HEK293 (cell line): ENCODE measurements at regions not wholly inside any gene's neighbourhood (a gene's known extent, or its start where the extent isn't known, plus 50 kb on each side); places are given as distances from the start of the nearest gene placed in this dataset.

ENCODE experiments used
- GLIS1 ChIP-seq: fragments of 450-650 bp; formaldehyde crosslinking; IDR thresholded peaks from 2 replicates; pipeline ENCODE4 v1.5.1; 2016; ENCODE audit warnings: missing biosample characterization, missing genetic modification characterization
- PRDM1 ChIP-seq: fragments of 450-650 bp; formaldehyde crosslinking; IDR thresholded peaks from 2 replicates; pipeline ENCODE4; 2016; ENCODE audit warnings: missing biosample characterization, missing genetic modification characterization
- ZNF354C ChIP-seq: fragments of 450-650 bp; formaldehyde crosslinking; IDR thresholded peaks from 2 replicates; pipeline ENCODE4 v1.5.1; 2016; ENCODE audit warnings: missing biosample characterization, missing genetic modification characterization, low read depth, borderline replicate concordance
- ZNF768 ChIP-seq: fragments of 450-650 bp; formaldehyde crosslinking; IDR thresholded peaks from 2 replicates; pipeline ENCODE4 v1.5.1; 2018; ENCODE audit warnings: missing biosample characterization, mild to moderate bottlenecking, missing genetic modification characterization
- TF ChIP-seq, protein P1 (sequence below): fragments of 450-650 bp; formaldehyde crosslinking; IDR thresholded peaks from 2 replicates; pipeline ENCODE4 v1.5.1; 2016; ENCODE audit warnings: missing biosample characterization, missing genetic modification characterization
- TF ChIP-seq, protein P2 (sequence below): fragments of 450-650 bp; formaldehyde crosslinking; IDR thresholded peaks from 2 replicates; pipeline ENCODE4 v1.5.1; 2016; ENCODE audit warnings: missing biosample characterization, missing genetic modification characterization
- TF ChIP-seq, protein P3 (sequence below): fragments of 450-650 bp; formaldehyde crosslinking; IDR thresholded peaks from 2 replicates; pipeline ENCODE4 v1.5.1; 2017; ENCODE audit warnings: missing biosample characterization, missing genetic modification characterization
- TF ChIP-seq, protein P4 (sequence below): fragments of 450-650 bp; formaldehyde crosslinking; IDR thresholded peaks from 2 replicates; pipeline ENCODE4 v1.5.1; 2016; ENCODE audit warnings: missing biosample characterization, missing genetic modification characterization, low read depth
- TF ChIP-seq, protein P5 (sequence below): fragments of 450-650 bp; formaldehyde crosslinking; IDR thresholded peaks from 2 replicates; pipeline ENCODE4 v1.5.1; 2016; ENCODE audit warnings: missing biosample characterization, missing genetic modification characterization

DNA sequence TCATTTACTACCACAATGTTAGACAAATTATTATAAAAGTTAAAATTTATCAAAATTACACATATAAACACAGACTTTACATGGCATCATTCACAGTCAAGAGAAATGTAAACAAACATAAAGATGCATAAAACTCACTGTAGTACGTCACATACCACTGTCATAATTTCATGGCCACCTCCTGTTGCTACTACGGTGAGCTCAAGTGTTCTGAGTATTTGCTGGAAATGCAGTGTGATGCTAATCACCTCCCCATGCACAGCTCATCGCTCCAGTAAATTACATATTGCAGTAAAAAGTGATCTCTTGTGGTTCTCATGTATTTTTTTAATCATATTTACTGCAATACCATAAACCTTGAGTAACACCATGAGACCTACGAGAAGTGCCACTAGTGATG is 247.7 kb upstream of the SFSWAP start:
- TF ChIP-seq, protein P1, sequence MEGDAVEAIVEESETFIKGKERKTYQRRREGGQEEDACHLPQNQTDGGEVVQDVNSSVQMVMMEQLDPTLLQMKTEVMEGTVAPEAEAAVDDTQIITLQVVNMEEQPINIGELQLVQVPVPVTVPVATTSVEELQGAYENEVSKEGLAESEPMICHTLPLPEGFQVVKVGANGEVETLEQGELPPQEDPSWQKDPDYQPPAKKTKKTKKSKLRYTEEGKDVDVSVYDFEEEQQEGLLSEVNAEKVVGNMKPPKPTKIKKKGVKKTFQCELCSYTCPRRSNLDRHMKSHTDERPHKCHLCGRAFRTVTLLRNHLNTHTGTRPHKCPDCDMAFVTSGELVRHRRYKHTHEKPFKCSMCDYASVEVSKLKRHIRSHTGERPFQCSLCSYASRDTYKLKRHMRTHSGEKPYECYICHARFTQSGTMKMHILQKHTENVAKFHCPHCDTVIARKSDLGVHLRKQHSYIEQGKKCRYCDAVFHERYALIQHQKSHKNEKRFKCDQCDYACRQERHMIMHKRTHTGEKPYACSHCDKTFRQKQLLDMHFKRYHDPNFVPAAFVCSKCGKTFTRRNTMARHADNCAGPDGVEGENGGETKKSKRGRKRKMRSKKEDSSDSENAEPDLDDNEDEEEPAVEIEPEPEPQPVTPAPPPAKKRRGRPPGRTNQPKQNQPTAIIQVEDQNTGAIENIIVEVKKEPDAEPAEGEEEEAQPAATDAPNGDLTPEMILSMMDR (tag by site-specific recombination), result no peak
- TF ChIP-seq PRDM1 (tag by site-specific recombination) (no peak), GLIS1 (no peak), ZNF354C (tag by site-specific recombination) (no peak), ZNF768 (tag by site-specific recombination) (no peak)
- TF ChIP-seq, protein P2, sequence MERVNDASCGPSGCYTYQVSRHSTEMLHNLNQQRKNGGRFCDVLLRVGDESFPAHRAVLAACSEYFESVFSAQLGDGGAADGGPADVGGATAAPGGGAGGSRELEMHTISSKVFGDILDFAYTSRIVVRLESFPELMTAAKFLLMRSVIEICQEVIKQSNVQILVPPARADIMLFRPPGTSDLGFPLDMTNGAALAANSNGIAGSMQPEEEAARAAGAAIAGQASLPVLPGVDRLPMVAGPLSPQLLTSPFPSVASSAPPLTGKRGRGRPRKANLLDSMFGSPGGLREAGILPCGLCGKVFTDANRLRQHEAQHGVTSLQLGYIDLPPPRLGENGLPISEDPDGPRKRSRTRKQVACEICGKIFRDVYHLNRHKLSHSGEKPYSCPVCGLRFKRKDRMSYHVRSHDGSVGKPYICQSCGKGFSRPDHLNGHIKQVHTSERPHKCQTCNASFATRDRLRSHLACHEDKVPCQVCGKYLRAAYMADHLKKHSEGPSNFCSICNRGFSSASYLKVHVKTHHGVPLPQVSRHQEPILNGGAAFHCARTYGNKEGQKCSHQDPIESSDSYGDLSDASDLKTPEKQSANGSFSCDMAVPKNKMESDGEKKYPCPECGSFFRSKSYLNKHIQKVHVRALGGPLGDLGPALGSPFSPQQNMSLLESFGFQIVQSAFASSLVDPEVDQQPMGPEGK, result no peak
- TF ChIP-seq, protein P3, sequence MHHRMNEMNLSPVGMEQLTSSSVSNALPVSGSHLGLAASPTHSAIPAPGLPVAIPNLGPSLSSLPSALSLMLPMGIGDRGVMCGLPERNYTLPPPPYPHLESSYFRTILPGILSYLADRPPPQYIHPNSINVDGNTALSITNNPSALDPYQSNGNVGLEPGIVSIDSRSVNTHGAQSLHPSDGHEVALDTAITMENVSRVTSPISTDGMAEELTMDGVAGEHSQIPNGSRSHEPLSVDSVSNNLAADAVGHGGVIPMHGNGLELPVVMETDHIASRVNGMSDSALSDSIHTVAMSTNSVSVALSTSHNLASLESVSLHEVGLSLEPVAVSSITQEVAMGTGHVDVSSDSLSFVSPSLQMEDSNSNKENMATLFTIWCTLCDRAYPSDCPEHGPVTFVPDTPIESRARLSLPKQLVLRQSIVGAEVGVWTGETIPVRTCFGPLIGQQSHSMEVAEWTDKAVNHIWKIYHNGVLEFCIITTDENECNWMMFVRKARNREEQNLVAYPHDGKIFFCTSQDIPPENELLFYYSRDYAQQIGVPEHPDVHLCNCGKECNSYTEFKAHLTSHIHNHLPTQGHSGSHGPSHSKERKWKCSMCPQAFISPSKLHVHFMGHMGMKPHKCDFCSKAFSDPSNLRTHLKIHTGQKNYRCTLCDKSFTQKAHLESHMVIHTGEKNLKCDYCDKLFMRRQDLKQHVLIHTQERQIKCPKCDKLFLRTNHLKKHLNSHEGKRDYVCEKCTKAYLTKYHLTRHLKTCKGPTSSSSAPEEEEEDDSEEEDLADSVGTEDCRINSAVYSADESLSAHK (tag by site-specific recombination), result no peak
- TF ChIP-seq, protein P4, sequence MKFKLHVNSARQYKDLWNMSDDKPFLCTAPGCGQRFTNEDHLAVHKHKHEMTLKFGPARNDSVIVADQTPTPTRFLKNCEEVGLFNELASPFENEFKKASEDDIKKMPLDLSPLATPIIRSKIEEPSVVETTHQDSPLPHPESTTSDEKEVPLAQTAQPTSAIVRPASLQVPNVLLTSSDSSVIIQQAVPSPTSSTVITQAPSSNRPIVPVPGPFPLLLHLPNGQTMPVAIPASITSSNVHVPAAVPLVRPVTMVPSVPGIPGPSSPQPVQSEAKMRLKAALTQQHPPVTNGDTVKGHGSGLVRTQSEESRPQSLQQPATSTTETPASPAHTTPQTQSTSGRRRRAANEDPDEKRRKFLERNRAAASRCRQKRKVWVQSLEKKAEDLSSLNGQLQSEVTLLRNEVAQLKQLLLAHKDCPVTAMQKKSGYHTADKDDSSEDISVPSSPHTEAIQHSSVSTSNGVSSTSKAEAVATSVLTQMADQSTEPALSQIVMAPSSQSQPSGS, result no peak
- TF ChIP-seq, protein P5, sequence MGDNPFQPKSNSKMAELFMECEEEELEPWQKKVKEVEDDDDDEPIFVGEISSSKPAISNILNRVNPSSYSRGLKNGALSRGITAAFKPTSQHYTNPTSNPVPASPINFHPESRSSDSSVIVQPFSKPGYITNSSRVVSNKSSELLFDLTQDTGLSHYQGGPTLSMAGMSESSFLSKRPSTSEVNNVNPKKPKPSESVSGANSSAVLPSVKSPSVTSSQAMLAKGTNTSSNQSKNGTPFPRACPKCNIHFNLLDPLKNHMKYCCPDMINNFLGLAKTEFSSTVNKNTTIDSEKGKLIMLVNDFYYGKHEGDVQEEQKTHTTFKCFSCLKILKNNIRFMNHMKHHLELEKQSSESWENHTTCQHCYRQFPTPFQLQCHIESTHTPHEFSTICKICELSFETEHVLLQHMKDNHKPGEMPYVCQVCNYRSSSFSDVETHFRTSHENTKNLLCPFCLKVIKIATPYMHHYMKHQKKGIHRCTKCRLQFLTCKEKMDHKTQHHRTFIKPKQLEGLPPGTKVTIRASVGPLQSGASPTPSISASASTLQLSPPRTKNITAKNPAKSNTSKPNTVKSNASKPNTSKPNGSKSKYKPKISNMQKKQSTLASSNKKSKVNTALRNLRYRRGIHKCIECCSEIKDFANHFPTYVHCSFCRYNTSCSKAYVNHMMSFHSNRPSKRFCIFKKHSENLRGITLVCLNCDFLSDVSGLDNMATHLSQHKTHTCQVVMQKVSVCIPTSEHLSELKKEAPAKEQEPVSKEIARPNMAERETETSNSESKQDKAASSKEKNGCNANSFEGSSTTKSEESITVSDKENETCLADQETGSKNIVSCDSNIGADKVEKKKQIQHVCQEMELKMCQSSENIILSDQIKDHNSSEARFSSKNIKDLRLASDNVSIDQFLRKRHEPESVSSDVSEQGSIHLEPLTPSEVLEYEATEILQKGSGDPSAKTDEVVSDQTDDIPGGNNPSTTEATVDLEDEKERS (tag by site-specific recombination), result no peak
